HEK293 (cell line): ENCODE measurements at regions not wholly inside any gene's neighbourhood (a gene's known extent, or its start where the extent isn't known, plus 50 kb on each side); places are given as distances from the start of the nearest gene placed in this dataset.

Experiments used
- PRDM1 ChIP-seq: fragments of 450-650 bp; formaldehyde crosslinking; IDR thresholded peaks from 2 replicates; pipeline ENCODE4; 2016; ENCODE audit warnings: missing biosample characterization, missing genetic modification characterization
- ZNF133 ChIP-seq: fragments of 450-650 bp; formaldehyde crosslinking; IDR thresholded peaks from 2 replicates; pipeline ENCODE4 v1.5.1; 2016; ENCODE audit warnings: missing biosample characterization, missing genetic modification characterization
- ZNF292 ChIP-seq: fragments of 450-650 bp; formaldehyde crosslinking; IDR thresholded peaks from 2 replicates; pipeline ENCODE4 v1.5.1; 2016; ENCODE audit warnings: low read depth, missing biosample characterization, missing genetic modification characterization, borderline replicate concordance
- ZNF311 ChIP-seq: fragments of 450-650 bp; formaldehyde crosslinking; IDR thresholded peaks from 2 replicates; pipeline ENCODE4 v1.5.1; 2017; ENCODE audit warnings: missing biosample characterization, missing genetic modification characterization, borderline replicate concordance
- ZNF561 ChIP-seq: fragments of 450-650 bp; IDR thresholded peaks from 2 replicates; pipeline ENCODE4 v1.5.1; 2018; ENCODE audit warnings: missing biosample characterization, missing genetic modification characterization, borderline replicate concordance
- ZNF792 ChIP-seq: fragments of 450-650 bp; formaldehyde crosslinking; IDR thresholded peaks from 2 replicates; pipeline ENCODE4 v1.5.1; 2016; ENCODE audit warnings: missing biosample characterization, missing genetic modification characterization
- ZXDB ChIP-seq: fragments of 450-650 bp; formaldehyde crosslinking; IDR thresholded peaks from 2 replicates; pipeline ENCODE4 v1.5.1; 2016; ENCODE audit warnings: missing biosample characterization, missing genetic modification characterization
- TF ChIP-seq, protein P1 (sequence below): fragments of 450-650 bp; formaldehyde crosslinking; IDR thresholded peaks from 2 replicates; pipeline ENCODE4 v1.5.1; 2016; ENCODE audit warnings: missing biosample characterization, missing genetic modification characterization
- TF ChIP-seq, protein P2 (sequence below): fragments of 450-650 bp; formaldehyde crosslinking; IDR thresholded peaks from 2 replicates; pipeline ENCODE4 v1.5.1; 2016; ENCODE audit warnings: missing biosample characterization, missing genetic modification characterization
- TF ChIP-seq, protein P3 (sequence below): fragments of 450-650 bp; formaldehyde crosslinking; IDR thresholded peaks from 2 replicates; pipeline ENCODE4 v1.5.1; 2016; ENCODE audit warnings: missing biosample characterization, missing genetic modification characterization
- TF ChIP-seq, protein P4 (sequence below): fragments of 450-650 bp; formaldehyde crosslinking; IDR thresholded peaks from 2 replicates; pipeline ENCODE4 v1.5.1; 2017; ENCODE audit warnings: missing biosample characterization, missing genetic modification characterization
- TF ChIP-seq, protein P5 (sequence below): fragments of 450-650 bp; formaldehyde crosslinking; IDR thresholded peaks from 2 replicates; pipeline ENCODE4 v1.5.1; 2016; ENCODE audit warnings: missing biosample characterization, missing genetic modification characterization
- TF ChIP-seq, protein P6 (sequence below): fragments of 450-650 bp; formaldehyde crosslinking; IDR thresholded peaks from 2 replicates; pipeline ENCODE4 v1.5.1; 2016; ENCODE audit warnings: missing biosample characterization, missing genetic modification characterization

DNA sequence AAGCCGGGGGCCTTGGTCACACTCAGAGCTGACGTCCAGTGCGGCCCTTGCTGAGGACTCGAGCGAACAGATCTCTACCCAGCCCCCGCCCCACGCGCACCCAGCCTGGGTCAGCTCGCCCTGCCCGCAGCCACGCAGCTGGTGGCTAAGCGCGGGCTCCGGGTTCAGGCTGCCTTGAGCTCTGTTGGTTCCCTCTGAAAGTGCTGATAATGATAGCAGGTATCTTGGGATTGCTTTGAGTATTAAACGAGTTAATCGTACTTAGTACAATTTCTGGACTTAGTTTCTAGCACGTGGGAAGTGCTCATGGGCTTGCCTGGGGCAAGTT lies 88.1 kb upstream of the TGM3 start:
- TF ChIP-seq ZNF561 (tag by site-specific recombination) = 0 out of 2 replicates have a peak, but pooled peaks have one; percentile 4
- TF ChIP-seq, protein P1, sequence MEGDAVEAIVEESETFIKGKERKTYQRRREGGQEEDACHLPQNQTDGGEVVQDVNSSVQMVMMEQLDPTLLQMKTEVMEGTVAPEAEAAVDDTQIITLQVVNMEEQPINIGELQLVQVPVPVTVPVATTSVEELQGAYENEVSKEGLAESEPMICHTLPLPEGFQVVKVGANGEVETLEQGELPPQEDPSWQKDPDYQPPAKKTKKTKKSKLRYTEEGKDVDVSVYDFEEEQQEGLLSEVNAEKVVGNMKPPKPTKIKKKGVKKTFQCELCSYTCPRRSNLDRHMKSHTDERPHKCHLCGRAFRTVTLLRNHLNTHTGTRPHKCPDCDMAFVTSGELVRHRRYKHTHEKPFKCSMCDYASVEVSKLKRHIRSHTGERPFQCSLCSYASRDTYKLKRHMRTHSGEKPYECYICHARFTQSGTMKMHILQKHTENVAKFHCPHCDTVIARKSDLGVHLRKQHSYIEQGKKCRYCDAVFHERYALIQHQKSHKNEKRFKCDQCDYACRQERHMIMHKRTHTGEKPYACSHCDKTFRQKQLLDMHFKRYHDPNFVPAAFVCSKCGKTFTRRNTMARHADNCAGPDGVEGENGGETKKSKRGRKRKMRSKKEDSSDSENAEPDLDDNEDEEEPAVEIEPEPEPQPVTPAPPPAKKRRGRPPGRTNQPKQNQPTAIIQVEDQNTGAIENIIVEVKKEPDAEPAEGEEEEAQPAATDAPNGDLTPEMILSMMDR (tag by site-specific recombination) = no peak
- TF ChIP-seq ZNF792 (tag by site-specific recombination) = no peak
- TF ChIP-seq PRDM1 = no peak
- TF ChIP-seq, protein P2, sequence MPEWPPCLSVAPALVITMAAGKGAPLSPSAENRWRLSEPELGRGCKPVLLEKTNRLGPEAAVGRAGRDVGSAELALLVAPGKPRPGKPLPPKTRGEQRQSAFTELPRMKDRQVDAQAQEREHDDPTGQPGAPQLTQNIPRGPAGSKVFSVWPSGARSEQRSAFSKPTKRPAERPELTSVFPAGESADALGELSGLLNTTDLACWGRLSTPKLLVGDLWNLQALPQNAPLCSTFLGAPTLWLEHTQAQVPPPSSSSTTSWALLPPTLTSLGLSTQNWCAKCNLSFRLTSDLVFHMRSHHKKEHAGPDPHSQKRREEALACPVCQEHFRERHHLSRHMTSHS (tag by site-specific recombination) = no peak
- TF ChIP-seq ZNF292 (tag by site-specific recombination) = no peak
- TF ChIP-seq, protein P3, sequence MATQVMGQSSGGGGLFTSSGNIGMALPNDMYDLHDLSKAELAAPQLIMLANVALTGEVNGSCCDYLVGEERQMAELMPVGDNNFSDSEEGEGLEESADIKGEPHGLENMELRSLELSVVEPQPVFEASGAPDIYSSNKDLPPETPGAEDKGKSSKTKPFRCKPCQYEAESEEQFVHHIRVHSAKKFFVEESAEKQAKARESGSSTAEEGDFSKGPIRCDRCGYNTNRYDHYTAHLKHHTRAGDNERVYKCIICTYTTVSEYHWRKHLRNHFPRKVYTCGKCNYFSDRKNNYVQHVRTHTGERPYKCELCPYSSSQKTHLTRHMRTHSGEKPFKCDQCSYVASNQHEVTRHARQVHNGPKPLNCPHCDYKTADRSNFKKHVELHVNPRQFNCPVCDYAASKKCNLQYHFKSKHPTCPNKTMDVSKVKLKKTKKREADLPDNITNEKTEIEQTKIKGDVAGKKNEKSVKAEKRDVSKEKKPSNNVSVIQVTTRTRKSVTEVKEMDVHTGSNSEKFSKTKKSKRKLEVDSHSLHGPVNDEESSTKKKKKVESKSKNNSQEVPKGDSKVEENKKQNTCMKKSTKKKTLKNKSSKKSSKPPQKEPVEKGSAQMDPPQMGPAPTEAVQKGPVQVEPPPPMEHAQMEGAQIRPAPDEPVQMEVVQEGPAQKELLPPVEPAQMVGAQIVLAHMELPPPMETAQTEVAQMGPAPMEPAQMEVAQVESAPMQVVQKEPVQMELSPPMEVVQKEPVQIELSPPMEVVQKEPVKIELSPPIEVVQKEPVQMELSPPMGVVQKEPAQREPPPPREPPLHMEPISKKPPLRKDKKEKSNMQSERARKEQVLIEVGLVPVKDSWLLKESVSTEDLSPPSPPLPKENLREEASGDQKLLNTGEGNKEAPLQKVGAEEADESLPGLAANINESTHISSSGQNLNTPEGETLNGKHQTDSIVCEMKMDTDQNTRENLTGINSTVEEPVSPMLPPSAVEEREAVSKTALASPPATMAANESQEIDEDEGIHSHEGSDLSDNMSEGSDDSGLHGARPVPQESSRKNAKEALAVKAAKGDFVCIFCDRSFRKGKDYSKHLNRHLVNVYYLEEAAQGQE (tag by site-specific recombination) = no peak
- TF ChIP-seq ZXDB (tag by site-specific recombination) = no peak
- TF ChIP-seq, protein P4, sequence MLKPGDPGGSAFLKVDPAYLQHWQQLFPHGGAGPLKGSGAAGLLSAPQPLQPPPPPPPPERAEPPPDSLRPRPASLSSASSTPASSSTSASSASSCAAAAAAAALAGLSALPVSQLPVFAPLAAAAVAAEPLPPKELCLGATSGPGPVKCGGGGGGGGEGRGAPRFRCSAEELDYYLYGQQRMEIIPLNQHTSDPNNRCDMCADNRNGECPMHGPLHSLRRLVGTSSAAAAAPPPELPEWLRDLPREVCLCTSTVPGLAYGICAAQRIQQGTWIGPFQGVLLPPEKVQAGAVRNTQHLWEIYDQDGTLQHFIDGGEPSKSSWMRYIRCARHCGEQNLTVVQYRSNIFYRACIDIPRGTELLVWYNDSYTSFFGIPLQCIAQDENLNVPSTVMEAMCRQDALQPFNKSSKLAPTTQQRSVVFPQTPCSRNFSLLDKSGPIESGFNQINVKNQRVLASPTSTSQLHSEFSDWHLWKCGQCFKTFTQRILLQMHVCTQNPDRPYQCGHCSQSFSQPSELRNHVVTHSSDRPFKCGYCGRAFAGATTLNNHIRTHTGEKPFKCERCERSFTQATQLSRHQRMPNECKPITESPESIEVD = no peak
- no peak for TF ChIP-seq ZNF311 (tag by site-specific recombination)
- no peak for TF ChIP-seq ZNF133 (tag by site-specific recombination)
- TF ChIP-seq, protein P5, sequence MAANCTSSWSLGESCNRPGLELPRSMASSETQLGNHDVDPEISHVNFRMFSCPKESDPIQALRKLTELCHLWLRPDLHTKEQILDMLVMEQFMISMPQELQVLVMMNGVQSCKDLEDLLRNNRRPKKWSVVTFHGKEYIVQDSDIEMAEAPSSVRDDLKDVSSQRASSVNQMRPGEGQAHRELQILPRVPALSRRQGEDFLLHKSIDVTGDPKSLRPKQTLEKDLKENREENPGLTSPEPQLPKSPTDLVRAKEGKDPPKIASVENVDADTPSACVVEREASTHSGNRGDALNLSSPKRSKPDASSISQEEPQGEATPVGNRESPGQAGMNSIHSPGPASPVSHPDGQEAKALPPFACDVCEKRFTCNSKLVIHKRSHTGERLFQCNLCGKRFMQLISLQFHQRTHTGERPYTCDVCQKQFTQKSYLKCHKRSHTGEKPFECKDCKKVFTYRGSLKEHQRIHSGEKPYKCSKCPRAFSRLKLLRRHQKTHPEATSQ = no peak
- TF ChIP-seq, protein P6, sequence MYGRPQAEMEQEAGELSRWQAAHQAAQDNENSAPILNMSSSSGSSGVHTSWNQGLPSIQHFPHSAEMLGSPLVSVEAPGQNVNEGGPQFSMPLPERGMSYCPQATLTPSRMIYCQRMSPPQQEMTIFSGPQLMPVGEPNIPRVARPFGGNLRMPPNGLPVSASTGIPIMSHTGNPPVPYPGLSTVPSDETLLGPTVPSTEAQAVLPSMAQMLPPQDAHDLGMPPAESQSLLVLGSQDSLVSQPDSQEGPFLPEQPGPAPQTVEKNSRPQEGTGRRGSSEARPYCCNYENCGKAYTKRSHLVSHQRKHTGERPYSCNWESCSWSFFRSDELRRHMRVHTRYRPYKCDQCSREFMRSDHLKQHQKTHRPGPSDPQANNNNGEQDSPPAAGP (tag by site-specific recombination) = no peak
